Adrenal gland (tissue), 5 donors: ENCODE measurements at regions not wholly inside any gene's neighbourhood (a gene's known extent, or its start where the extent isn't known, plus 50 kb on each side); places are given as distances from the start of the nearest gene placed in this dataset.

Source experiments
- POLR2A ChIP-seq, 2 donors: fragments of 450-650 bp; IDR thresholded peaks; one replicate each; pipeline ENCODE4 v1.6.1; 2017; ENCODE audit warnings: antibody characterized with exemption in 2 of 2, mild to moderate bottlenecking in 2 of 2, moderate library complexity in 1 of 2
- TF ChIP-seq, protein P1 (sequence below), 6 experiments: fragments of 450-650 bp in 4 of 6; fragments of 200-600 bp in 2 of 6; sonication (generic) in 1 of 6; IDR thresholded peaks; 1 replicate in 5 of 6; 2 replicates in 1 of 6; pipeline versions ENCODE4 v1.5.1 to v1.8.0; 2016 to 2021; ENCODE audit warnings: antibody characterized with exemption in 6 of 6, mild to moderate bottlenecking in 2 of 6, moderate library complexity in 1 of 6
- donor health status: DM: no; HTN: no; CAD: no.

DNA sequence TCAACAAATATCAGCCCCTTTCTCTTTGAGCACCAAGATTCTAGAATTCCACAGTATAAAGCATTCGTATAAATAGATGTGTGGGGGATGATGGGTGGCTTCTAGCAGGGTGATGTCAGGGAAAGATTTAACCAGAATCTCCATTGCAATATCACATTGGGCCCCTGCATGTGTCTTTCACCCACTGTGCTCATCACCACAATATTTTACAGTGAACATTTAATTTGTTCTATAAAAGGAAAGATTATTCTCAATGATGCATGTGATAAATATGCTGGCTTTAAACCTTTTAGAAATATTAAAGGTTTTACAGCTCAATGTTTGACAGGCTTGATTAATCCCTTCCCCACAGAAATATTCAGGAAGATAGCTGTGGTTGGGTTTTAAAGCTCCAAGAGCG is 457.8 kb upstream of the DAB1 start:
- TF ChIP-seq, protein P1, sequence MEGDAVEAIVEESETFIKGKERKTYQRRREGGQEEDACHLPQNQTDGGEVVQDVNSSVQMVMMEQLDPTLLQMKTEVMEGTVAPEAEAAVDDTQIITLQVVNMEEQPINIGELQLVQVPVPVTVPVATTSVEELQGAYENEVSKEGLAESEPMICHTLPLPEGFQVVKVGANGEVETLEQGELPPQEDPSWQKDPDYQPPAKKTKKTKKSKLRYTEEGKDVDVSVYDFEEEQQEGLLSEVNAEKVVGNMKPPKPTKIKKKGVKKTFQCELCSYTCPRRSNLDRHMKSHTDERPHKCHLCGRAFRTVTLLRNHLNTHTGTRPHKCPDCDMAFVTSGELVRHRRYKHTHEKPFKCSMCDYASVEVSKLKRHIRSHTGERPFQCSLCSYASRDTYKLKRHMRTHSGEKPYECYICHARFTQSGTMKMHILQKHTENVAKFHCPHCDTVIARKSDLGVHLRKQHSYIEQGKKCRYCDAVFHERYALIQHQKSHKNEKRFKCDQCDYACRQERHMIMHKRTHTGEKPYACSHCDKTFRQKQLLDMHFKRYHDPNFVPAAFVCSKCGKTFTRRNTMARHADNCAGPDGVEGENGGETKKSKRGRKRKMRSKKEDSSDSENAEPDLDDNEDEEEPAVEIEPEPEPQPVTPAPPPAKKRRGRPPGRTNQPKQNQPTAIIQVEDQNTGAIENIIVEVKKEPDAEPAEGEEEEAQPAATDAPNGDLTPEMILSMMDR (IDR thresholded peaks at IDR 0.05) = no peak
- TF ChIP-seq POLR2A (IDR thresholded peaks at IDR 0.05) = no peak
